HG02885 (cell line): ENCODE measurements at regions not wholly inside any gene's neighbourhood (a gene's known extent, or its start where the extent isn't known, plus 50 kb on each side); places are given as distances from the start of the nearest gene placed in this dataset.
"Not testable (repeated sequence)": the region's sequence is repeated elsewhere in the genome, so short reads cannot be mapped to it uniquely, and the experiment has no call there.

Experiments used
- ATAC-seq: cut with Tn5 transposase; IDR thresholded peaks from one replicate; pipeline ENCODE4 v1.9.1; 2021; ENCODE audit warnings: mild to moderate bottlenecking; ENCODE audit not compliant: unreplicated experiment, poor library complexity

GRCh38 chr13:67917291-67917987 lies 687.3 kb upstream of the PCDH9 start:
- no peak for ATAC-seq

- no peak for ATAC-seq
Observed at GRCh38 chr13:67916650-67917049, 686.5 kb upstream of the PCDH9 start.

- ATAC-seq = no peak
Observed at GRCh38 chr13:67914535-67914934, 684.4 kb upstream of the PCDH9 start.

GRCh38 chr13:67902960-67903359 lies 672.8 kb upstream of the PCDH9 start:
- ATAC-seq = not testable (repeated sequence)

GRCh38 chr13:67880916-67881315 lies 650.8 kb upstream of the PCDH9 start:
- no peak for ATAC-seq

GRCh38 chr13:67878376-67878775 lies 648.2 kb upstream of the PCDH9 start:
- ATAC-seq = no peak

GRCh38 chr13:67877031-67877430 lies 646.9 kb upstream of the PCDH9 start:
- no peak for ATAC-seq

- ATAC-seq = no peak
Observed at GRCh38 chr13:67867206-67867605, 637.1 kb upstream of the PCDH9 start.

- no peak for ATAC-seq
Observed at GRCh38 chr13:67860315-67860714, 630.2 kb upstream of the PCDH9 start.

- no peak for ATAC-seq
Observed at GRCh38 chr13:67859904-67860303, 629.8 kb upstream of the PCDH9 start.

- no peak for ATAC-seq
Observed at GRCh38 chr13:67857581-67858310, 627.6 kb upstream of the PCDH9 start.

GRCh38 chr13:67856955-67857354 lies 626.8 kb upstream of the PCDH9 start:
- no peak for ATAC-seq

GRCh38 chr13:67855741-67856238 lies 625.7 kb upstream of the PCDH9 start:
- ATAC-seq = no peak

- no peak for ATAC-seq
Observed at GRCh38 chr13:67854990-67855389, 624.9 kb upstream of the PCDH9 start.

GRCh38 chr13:67844574-67844973 lies 614.4 kb upstream of the PCDH9 start:
- no peak for ATAC-seq

GRCh38 chr13:67841071-67841470 lies 610.9 kb upstream of the PCDH9 start:
- ATAC-seq = no peak

- no peak for ATAC-seq
Observed at GRCh38 chr13:67833564-67833963, 603.4 kb upstream of the PCDH9 start.

GRCh38 chr13:67829641-67830040 lies 599.5 kb upstream of the PCDH9 start:
- ATAC-seq = no peak

- no peak for ATAC-seq
Observed at GRCh38 chr13:67827992-67828391, 597.9 kb upstream of the PCDH9 start.

GRCh38 chr13:67821606-67822005 lies 591.5 kb upstream of the PCDH9 start:
- no peak for ATAC-seq

GRCh38 chr13:67806796-67807195 lies 576.7 kb upstream of the PCDH9 start:
- no peak for ATAC-seq

GRCh38 chr13:67803118-67803517 lies 573.0 kb upstream of the PCDH9 start:
- ATAC-seq = no peak
